Activated CD4-positive, alpha-beta T cell treated with anti-CD3 and anti-CD28 coated beads, Interleukin-2, amount 50 U/mL, for 24 hours (primary cell): ENCODE measurements at regions not wholly inside any gene's neighbourhood (a gene's known extent, or its start where the extent isn't known, plus 50 kb on each side); places are given as distances from the start of the nearest gene placed in this dataset.

Experiments
- DNase-seq, 2 donors: peaks; one replicate each; pipeline ENCODE4 v3.0.0-alpha.2; 2020; ENCODE audit warnings: low read depth in 1 of 2, low spot score in 1 of 2

DNA sequence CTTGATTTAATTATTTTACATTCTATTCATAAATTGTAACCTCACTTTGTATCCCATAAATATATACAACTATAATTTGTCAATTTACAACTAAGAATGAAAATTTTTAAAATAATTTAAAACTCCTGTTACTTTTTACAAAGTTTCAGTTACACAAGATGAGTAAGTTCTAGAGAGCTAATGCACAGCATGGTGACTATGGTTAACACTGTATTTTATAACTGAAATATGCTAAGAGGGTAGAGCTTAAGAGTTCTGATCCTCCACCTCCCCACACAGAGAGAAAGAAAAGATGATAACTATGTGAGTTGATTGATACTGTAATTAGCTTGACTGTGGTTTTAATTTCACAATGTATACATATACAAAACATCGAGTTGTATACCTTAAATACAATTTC lies 412.5 kb upstream of the DDI1 start:
- DNase-seq, result no peak

DNA sequence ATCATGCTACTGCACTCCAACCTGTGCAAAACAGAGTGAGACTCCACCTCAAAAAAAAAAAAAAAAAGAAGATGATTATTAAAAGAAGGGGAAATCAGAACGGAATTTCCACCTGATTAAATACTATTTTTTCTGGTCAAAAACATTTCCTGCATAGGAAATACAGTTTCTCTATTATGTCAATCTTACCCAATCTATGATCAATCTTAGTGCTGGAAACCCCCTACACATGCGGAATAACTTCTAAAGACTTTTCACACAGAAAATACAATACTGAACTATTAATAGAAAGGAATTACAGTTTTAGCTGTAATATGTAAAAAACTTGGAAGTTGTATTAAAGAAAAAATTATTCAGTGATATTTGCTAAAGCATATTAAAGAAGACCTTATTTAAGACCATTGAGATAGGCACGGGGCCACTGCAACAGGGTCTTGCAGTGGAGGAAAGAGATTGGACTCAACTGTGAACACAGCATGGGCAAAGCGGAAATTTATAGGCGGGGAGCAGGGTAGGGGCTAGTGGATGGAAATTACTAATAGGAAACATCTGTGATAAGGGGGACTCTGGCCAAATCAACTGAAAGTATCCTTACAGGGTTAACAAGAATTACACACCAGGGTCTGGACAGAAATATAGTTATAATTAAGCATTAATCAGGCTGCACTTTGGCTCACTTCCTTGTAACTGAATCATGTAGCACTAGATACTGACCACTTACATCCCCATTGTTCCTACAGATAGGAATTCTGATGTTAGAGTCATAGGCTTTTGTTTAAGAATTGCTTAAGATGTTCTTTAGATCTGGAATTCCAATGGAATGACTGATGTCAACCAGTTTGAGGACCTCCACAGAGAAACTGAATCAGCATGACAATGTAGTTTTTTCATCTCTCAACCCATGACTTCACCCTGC lies 411.5 kb upstream of the DDI1 start:
- no peak for DNase-seq

DNA sequence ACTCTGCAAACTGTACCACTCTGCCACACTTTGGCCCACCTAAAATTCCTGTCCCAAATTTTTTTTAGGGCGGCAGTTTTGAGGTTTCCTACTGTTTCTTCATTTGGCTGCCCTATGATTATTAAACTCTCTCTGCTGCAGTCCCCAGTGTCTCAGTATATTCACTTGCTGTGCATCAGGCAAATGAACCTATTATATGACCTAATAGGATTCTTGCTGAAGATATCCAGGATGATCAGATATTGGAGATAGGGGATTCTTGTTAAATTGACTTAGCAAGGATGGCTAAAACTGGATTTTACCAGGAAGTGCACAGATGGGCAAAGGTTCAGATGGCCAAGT lies 410.8 kb upstream of the DDI1 start:
- no peak for DNase-seq

DNA sequence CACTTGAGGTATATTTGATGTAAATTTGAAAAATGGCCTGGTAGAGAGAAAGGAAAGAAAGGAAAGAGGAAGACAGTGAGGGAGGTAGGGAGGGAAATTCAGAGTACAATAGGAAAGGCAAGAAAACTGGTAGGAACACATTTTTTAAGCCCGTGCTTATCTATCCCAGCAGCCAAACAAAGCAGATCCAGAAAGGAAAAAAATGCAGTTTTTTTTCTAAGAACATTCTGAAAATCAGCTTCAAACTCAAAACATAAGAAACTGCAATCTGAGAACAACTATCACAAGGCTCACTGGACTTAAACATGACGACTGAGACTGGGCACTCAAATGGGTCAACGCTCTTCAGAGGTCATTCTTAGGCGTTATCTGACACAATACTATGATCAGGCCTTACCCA lies 408.3 kb upstream of the DDI1 start:
- DNase-seq, result no peak

DNA sequence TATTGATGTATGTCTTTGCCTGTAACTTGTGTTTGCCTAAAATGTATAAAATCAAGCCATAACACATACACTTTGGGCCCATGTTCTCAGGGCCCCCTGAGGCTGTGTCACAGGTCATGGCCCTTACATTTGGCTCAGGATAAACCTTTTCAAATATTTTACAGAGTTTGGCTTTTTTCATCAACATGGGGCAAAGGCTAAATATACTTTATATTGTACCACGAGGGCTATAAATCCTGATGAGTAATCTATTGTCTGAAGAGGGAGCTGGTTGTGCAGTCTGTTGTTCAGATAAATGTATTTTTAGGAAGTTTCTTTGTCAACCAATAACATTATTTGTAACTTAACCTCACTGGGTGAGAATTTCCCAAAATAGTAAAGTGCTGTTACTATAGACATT lies 404.6 kb upstream of the DDI1 start:
- no peak for DNase-seq

DNA sequence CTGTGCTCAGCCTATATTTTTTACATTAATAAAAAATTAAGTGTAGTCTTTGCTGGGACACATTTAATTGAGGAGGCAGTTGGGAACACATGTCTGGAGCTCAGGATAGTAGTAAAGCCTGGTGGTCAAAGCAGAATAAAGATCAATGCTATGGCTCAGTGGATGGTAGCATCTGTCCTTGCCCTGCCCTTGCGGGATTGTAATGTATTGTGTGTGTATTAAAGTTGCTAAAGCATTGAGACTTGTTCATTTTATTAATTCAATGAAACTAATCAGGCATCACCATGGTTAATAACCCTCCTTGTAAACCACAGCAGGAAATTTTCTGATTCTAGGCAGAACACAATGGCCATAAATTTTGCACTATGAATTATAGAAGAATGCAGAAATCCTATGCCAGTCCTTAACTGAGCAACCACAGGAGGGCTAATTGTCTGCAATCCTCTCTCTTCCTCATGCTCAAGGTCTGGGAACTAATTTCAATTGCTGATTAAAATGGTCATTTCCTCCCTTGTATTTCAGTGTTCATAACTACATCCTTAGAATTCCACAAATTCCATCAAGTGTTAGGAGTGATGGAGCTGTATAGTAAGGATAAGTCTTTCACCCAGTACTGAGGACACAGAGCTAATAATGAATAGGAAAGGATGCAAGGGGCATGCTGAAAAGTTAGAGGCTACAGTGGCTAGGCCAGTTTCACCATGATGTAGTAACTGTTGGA lies 403.2 kb upstream of the DDI1 start:
- DNase-seq, result no peak

DNA sequence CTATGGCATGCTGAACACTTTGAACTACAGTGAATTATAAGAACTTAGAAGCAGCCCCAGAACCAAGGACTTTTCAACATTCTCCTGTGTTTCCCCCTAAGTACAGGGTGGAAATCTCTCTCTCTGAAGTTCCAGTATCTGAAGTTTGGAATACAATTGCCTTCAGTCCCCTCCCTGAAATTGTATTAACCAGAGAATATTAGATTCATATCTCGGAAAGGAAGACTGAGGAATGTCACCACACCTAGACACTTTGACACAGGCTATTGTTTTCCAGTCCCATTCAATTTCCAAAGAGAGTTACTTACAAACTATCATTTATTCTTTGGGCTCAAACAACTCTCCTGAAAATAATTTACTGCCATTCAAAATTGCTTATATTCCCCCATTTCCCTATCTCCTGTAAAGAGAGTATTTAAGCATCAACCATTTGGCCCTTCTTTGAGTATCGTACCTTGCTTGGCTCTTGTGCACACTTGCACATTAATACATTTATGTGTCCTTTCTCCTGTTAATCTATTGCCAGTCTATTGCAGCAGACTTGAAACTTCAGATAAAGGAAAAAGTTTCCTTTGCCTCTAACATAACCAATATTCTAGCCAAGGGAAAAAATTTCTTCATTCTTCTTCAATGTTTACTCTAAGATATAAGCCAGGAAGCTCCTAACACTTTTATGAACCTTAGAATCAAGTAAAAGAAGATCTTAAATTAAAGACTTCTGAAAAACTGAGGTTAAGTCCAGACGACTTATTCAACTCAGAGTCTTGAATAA lies 402.4 kb upstream of the DDI1 start:
- DNase-seq, result no peak

DNA sequence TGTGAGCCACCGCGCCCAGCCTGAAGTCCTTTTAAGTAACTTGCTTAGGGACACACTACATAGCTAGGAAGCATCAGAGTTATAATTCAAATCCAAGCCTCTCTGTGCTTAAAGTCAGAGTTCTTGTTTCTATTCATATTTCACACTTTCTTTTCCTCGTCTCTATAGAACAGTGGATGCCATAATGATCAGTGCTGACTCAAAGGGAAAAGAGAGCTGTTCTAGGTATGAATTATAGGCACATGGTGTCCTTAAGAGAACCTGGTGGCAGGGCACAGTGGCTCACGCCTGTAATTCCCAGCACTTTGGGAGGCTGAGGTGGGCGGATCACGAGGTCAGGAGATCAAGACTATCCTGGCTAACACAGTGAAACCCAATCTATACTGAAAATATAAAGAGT lies 400.2 kb upstream of the DDI1 start:
- DNase-seq, result no peak

DNA sequence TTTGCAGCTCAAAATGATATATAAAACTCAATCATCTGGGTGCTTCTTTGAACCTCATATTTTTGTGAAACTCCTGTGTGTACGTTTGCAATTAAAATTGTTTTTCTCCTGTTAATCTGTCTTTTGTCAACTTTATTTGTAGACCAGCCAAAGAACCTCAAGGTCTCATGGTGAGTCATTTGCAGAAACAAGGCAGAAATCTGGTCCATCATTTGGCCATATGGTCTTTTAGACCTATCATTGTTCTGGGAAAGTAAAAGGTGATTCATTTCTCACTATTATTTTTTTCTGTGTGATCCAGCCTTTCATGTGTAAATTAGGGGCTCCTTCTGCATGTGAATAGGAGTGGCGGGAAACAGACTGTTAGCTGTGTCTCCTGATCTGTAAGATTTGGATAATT lies 399.1 kb upstream of the DDI1 start:
- DNase-seq, result no peak

DNA sequence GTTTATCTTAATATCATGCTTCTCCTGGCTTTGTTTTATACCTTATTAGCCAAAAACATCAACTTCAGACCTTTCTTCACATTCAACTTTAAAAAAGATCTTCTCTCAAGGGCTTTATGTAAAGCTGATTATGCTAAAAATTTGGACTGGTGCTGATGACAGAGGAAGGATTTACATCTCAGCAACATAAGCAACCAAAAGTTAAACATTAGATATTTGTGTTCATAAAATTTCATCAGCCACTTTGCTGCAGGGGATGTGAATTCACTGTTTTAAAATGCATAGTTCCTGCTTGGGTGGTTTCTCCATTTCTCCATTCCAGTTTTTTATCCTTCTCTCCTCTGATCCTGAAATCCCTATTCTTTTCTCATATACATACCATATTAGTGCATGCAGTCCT lies 398.6 kb upstream of the DDI1 start:
- no peak for DNase-seq

DNA sequence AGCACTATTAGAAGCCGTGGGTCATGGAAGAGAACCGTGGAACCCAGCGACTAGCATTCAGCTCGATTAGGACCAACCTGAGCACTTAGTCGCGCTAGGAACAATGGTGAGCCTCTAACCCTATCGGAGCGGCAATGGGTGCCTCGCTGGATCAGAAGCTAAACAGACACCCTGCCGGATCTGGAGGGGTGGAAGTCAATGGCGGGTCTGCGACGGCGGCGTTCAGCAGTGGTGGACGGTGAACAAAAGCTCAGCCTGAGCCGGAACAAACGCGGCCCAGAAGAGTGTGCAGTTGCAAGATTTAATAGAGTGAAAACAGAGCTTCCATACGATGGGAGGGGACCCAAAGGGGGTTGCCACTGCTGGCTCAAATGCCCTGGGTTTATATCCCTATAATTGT lies 391.8 kb upstream of the DDI1 start:
- DNase-seq, result no peak

DNA sequence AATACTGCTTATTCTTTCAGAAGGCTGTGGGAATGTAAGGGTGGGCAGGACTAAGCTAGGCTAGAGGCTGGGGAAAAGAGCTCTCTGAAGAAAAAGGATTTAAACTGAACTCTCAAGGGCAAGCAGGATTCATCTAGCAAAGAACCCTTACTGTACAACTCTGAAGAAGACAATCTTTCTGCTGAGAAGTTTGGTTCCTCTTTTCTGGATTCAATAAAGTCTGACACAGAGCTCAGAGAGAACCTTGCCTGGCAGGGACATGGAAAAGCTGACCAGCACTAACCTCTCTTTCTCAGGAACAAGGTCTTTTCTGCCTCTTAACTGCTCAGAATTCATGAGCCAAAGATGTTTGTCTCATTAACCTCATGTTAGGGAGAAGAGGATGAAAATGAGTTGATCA lies 388.4 kb upstream of the DDI1 start:
- DNase-seq, result no peak

DNA sequence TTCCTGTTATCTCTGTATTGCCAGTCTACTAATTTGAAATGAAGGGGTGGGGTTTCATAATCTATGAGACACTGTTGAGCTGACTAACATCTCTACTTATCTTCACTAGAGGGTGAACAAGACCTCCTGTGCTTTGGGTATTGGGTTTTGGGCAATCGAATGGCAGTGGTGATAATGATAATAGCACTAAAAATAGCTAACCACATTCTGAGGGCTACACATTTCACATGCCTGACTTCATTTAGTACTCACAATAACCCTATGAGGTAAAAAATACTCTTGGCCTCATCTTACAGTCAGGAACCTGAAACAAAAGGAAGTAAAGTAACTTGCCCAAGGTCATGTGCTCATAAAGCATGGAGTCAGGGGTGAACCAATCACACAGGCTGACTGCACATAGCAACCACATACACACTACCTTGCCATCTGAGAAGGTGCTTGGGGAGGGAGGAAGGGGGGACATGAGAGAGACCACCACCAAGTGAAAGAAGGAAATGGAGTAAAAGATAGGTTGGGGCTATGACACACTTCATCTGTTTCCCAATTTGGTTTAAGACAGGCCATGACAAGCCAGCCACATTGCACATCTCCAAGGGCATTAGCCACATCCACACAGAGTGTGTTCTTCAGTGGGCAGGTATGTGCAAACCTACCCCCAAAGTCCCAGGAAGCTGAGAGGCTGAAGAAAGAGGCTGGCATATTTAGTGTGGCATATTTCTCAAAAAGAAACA lies 387.6 kb upstream of the DDI1 start:
- DNase-seq, result no peak

DNA sequence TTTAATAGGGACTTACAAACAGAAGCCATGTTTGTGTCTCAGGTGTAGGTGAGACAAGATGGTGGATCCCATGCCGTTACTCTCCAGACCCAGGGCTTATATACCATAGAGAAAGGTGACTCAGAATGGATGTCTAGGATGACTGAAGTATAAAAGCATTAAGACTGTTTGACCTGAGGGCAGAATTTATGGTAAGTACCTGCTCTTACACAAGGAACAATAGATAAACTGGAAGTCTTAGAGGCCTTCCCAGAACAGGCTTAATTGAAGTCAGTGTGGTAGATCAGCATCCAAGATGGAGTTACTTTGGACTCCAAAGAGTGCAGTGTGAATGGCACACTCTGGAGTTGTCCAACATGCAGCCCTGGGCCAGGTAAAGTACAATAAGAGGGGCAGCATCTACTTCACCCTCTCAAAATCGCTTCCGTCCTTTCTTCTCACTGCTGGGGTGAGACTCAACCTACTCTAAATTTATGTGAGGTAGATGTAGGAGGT lies 387.0 kb upstream of the DDI1 start:
- DNase-seq, result no peak

DNA sequence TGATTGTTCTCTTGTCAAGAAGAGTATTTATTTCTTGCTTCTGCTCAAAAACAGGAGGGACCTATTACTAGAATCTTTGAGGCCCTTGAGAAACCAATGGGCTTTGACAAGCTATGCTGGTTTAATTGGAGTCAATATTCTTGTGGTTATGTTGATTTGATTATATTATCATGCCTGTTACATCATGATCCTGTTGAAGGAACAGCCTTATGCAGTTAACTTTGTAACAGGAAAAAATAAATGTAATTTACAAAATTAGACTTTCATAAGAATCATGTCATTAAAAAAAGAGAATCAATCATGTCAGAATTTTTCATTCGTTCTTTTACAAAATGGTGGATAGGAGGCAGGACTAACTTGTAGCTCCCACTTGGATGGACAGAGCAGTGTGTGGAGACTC lies 386.1 kb upstream of the DDI1 start:
- DNase-seq, result no peak

DNA sequence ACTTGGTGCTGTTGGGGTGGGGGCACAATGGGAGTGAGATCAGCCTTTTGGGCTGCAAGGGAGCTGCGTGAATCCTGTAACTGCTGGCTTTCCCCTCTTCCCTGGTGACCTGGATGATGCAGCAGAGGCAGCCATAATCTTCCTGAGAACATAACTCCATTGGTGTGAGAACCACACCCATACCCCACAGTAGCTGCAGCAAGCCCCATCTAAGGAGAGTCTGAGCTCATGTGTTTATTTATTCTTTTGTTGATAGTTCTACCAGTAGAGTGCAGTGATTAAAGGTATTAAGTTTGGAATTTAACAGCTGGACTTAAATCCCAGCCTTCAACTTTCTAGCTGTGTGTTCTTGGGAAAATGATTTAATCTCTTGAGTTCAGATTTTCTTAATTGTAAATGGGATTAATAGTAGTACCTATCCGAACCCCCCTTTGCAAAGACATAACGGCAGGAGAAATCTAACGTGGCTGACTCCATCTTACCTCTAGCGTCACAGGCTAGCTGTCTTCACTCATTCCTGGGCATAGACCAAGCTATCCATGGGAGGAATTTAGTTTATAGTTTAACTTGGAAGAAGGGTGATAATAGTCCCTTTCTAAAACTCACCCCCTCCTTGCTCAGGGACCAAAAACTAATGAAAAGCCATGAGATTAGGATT lies 385.0 kb upstream of the DDI1 start:
- DNase-seq, result no peak

DNA sequence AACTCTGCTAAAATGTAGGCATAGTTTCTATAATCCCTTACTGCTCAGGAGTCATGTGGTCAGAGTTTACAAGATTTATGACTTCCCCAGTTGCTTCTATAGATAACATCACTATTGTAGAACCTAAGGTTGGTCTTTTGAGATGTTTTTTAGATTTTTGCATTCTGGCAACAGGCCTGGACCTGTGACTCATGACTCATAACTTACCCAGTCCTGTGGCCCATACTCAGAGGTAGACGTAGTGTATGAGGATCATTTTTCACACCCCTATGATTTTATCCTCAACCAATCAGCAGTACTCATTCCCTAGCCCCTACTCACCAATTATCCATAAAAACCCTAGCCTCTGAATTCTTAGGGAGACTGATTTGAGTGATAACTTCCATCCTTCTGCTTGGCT lies 384.4 kb upstream of the DDI1 start:
- DNase-seq, result no peak

DNA sequence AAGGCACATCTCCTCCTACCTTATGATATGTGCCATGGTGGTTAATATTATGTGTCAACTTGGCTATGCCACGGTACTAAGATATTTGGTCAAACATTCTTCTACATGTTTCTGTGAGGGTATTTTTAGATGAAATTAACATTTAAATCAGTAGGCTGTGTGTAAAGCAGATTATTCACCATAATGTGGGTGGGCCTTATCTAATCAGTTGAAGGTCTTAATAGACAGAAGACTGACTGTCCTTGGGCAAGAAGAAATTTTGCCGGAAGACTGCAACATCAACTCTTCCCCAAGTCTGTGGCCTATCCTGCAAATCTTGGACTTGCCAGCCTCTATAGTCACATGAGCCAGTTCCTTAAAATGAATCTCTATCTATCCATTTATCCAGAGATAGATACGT lies 380.1 kb upstream of the DDI1 start:
- DNase-seq, result no peak

DNA sequence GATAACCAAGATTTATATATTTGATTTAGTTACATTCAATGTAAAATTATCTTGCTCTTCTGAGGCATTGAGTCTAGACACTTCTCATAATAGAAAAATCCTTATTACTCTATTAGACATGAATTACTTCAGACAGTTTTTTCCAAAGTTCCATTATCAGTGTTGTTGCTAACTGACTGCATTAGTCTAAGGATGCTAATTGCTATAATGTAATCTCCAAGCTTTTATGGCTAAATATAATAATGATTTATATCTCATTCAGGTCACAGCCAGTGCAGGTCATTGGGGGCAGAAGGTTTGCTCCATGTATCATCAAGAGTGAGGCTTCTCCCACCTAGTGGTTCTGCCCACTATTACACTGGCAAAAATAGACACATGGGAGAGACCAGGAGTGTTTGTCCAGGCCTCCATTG lies 377.2 kb upstream of the DDI1 start:
- no peak for DNase-seq

DNA sequence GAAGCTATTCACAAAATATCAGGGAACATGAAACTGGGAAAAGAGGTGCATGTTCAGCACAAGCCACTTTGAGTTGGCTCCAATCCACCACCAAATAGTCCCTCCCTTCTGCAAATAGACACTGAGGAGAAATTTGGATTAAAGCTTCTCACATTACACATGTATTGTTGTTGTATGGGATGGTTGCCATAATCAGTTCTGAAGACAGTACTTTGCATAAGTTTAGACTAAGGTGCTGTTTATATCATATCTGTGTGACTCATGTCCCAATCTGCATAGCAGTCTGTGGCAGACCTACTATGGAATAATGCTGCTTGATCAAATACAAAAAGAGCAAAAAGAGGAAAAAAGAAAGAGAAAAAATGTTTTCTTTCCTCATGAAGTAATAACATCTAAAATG lies 376.7 kb upstream of the DDI1 start:
- no peak for DNase-seq

DNA sequence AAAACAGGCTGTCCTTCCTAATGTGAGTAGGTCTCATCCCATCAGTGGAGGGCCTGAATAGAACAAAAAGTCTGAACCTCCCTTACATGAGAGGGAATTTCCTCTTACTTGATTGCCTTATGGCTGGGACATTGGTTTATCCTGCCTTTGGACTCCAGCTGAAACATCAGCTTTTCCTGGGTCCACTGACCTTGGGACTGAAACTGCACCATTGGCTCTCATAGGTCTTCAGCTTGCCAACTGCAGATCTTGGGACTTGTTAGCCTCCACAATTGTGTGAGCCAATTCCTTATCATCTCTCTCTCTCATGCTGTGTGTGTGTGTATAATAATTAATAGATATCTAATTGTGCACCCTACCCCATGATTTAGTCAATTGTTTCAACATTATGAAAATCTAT lies 375.3 kb upstream of the DDI1 start:
- no peak for DNase-seq
